Activated T-cell treated with anti-CD3 and anti-CD28 coated beads, Interleukin-2, amount 50 U/mL, for 4 hours (primary cell): ENCODE measurements at regions not wholly inside any gene's neighbourhood (a gene's known extent, or its start where the extent isn't known, plus 50 kb on each side); places are given as distances from the start of the nearest gene placed in this dataset.
"Not testable (repeated sequence)": the region's sequence is repeated elsewhere in the genome, so short reads cannot be mapped to it uniquely, and the experiment has no call there.

Experiments
- ATAC-seq, 2 donors: fragments of 200-7000 bp; cut with Tn5 transposase; one replicate each; pipeline ENCODE4 v1.10.0; 2021
- DNase-seq: peaks from one replicate; pipeline ENCODE4 v3.0.0-alpha.2; 2020
- H3K27me3 Mint-ChIP-seq: one replicate; pipeline ENCODE4 v1.8.0; 2021; ENCODE audit warnings: low read depth, mixed read lengths
- H3K36me3 Mint-ChIP-seq: one replicate; pipeline ENCODE4 v1.8.0; 2022; ENCODE audit warnings: mixed read lengths; ENCODE audit not compliant: insufficient read depth
- H3K4me1 Mint-ChIP-seq: one replicate; pipeline ENCODE4 v1.8.0; 2021; ENCODE audit warnings: low read depth, mixed read lengths
- H3K4me3 Mint-ChIP-seq: one replicate; pipeline ENCODE4 v1.8.0; 2021; ENCODE audit warnings: mild to moderate bottlenecking, moderate library complexity, mixed read lengths
- H3K9me3 Mint-ChIP-seq: one replicate; pipeline ENCODE4 v1.8.0; 2021; ENCODE audit warnings: mixed read lengths

GRCh38 chr2:215832791-215833190, 180.6 kb downstream of the MREG start:
- Mint-ChIP-seq H3K27me3 (peaks cover 9% of the 10 kb centered on the region), H3K4me1 (no peaks in the 10 kb centered on the region), H3K36me3 (no peaks in the 10 kb centered on the region), H3K4me3 (no peak overlapping the region), H3K9me3 (no peaks in the 10 kb centered on the region)
- no peak for DNase-seq
- ATAC-seq, result no peak

- ATAC-seq (no peak), DNase-seq (no peak)
- no peaks in the 10 kb centered on the region for H3K36me3 Mint-ChIP-seq
- H3K4me1 Mint-ChIP-seq, result no peaks in the 10 kb centered on the region
- peaks cover 2% of the 10 kb centered on the region for H3K27me3 Mint-ChIP-seq
- H3K9me3 Mint-ChIP-seq, result no peaks in the 10 kb centered on the region
- H3K4me3 Mint-ChIP-seq, result no peak overlapping the region
Measured at GRCh38 chr2:215831296-215831913, 181.9 kb downstream of the MREG start.

- no peak overlapping the region for H3K4me3 Mint-ChIP-seq
- DNase-seq, result no peak
- no peaks in the 10 kb centered on the region for H3K9me3 Mint-ChIP-seq
- no peak for ATAC-seq
- H3K36me3 Mint-ChIP-seq, result no peaks in the 10 kb centered on the region
- H3K27me3 Mint-ChIP-seq, result no peaks in the 10 kb centered on the region
- no peaks in the 10 kb centered on the region for H3K4me1 Mint-ChIP-seq
Measured at GRCh38 chr2:215830304-215830703, 183.0 kb downstream of the MREG start.

GRCh38 chr2:215829261-215829660, 184.1 kb downstream of the MREG start:
- Mint-ChIP-seq H3K4me1 (no peaks in the 10 kb centered on the region), H3K4me3 (no peak overlapping the region), H3K9me3 (no peaks in the 10 kb centered on the region), H3K36me3 (no peaks in the 10 kb centered on the region), H3K27me3 (no peaks in the 10 kb centered on the region)
- ATAC-seq (no peak), DNase-seq (no peak)

- Mint-ChIP-seq H3K27me3 (no peaks in the 10 kb centered on the region), H3K9me3 (no peaks in the 10 kb centered on the region), H3K4me3 (no peak overlapping the region), H3K4me1 (no peaks in the 10 kb centered on the region), H3K36me3 (no peaks in the 10 kb centered on the region)
- ATAC-seq, result no peak
- peak; percentile 5 for DNase-seq
Measured at GRCh38 chr2:215828528-215829184, 184.7 kb downstream of the MREG start.

- Mint-ChIP-seq H3K27me3 (peaks cover 2% of the 10 kb centered on the region), H3K36me3 (no peaks in the 10 kb centered on the region), H3K4me1 (no peaks in the 10 kb centered on the region), H3K4me3 (no peak overlapping the region), H3K9me3 (no peaks in the 10 kb centered on the region)
- ATAC-seq, result no peak
- no peak for DNase-seq
Measured at GRCh38 chr2:215826838-215827441, 186.4 kb downstream of the MREG start.

GRCh38 chr2:215826376-215826775, 187.0 kb downstream of the MREG start:
- Mint-ChIP-seq H3K4me1 (no peaks in the 10 kb centered on the region), H3K27me3 (peaks cover 2% of the 10 kb centered on the region), H3K36me3 (no peaks in the 10 kb centered on the region), H3K4me3 (no peak overlapping the region), H3K9me3 (no peaks in the 10 kb centered on the region)
- DNase-seq (no peak), ATAC-seq (no peak)

- Mint-ChIP-seq H3K4me3 (no peak overlapping the region), H3K9me3 (peaks cover 2% of the 10 kb centered on the region), H3K4me1 (no peaks in the 10 kb centered on the region), H3K27me3 (peaks cover 4% of the 10 kb centered on the region), H3K36me3 (no peaks in the 10 kb centered on the region)
- no peak for ATAC-seq
- DNase-seq, result no peak
Measured at GRCh38 chr2:215825707-215826106, 187.6 kb downstream of the MREG start.

GRCh38 chr2:215821298-215821697, 192.1 kb downstream of the MREG start:
- H3K4me3 Mint-ChIP-seq, DNase-seq, H3K36me3 Mint-ChIP-seq, H3K4me1 Mint-ChIP-seq, H3K9me3 Mint-ChIP-seq, ATAC-seq: not testable (repeated sequence)
- peaks cover 18% of the 10 kb centered on the region for H3K27me3 Mint-ChIP-seq

GRCh38 chr2:215819713-215820112, 193.6 kb downstream of the MREG start:
- not testable (repeated sequence) for H3K4me3 Mint-ChIP-seq, H3K36me3 Mint-ChIP-seq, DNase-seq, ATAC-seq, H3K9me3 Mint-ChIP-seq, H3K4me1 Mint-ChIP-seq
- H3K27me3 Mint-ChIP-seq, result peaks cover 18% of the 10 kb centered on the region

- no peak for DNase-seq
- H3K9me3 Mint-ChIP-seq, result peaks cover 6% of the 10 kb centered on the region
- no peak overlapping the region for H3K4me3 Mint-ChIP-seq
- peaks cover 9% of the 10 kb centered on the region for H3K4me1 Mint-ChIP-seq
- no peak for ATAC-seq
- peaks cover 16% of the 10 kb centered on the region for H3K27me3 Mint-ChIP-seq
- no peaks in the 10 kb centered on the region for H3K36me3 Mint-ChIP-seq
Measured at GRCh38 chr2:215817046-215817445, 196.3 kb downstream of the MREG start.

- no peak for ATAC-seq
- no peaks in the 10 kb centered on the region for H3K36me3 Mint-ChIP-seq
- no peak for DNase-seq
Measured at GRCh38 chr2:215816424-215816823, 196.9 kb downstream of the MREG start.

GRCh38 chr2:215815960-215816359, 197.4 kb downstream of the MREG start:
- Mint-ChIP-seq H3K27me3 (peaks cover 16% of the 10 kb centered on the region), H3K9me3 (peaks cover 6% of the 10 kb centered on the region), H3K36me3 (no peaks in the 10 kb centered on the region), H3K4me1 (peaks cover 20% of the 10 kb centered on the region), H3K4me3 (no peak overlapping the region)
- ATAC-seq (no peak), DNase-seq (no peak)

More at GRCh38 chr2:215816424-215816823, 196.9 kb downstream of the MREG start:
- H3K9me3 Mint-ChIP-seq, result peaks cover 6% of the 10 kb centered on the region
- H3K4me1 Mint-ChIP-seq, result peaks cover 15% of the 10 kb centered on the region
- H3K27me3 Mint-ChIP-seq, result peaks cover 16% of the 10 kb centered on the region
- H3K4me3 Mint-ChIP-seq, result no peak overlapping the region

GRCh38 chr2:215812966-215813365, 200.4 kb downstream of the MREG start:
- Mint-ChIP-seq H3K9me3 (no peaks in the 10 kb centered on the region), H3K4me1 (peaks cover 23% of the 10 kb centered on the region)

More at GRCh38 chr2:215812966-215813365, 200.4 kb downstream of the MREG start:
- Mint-ChIP-seq H3K27me3 (peaks cover 2% of the 10 kb centered on the region), H3K36me3 (no peaks in the 10 kb centered on the region), H3K4me3 (no peak overlapping the region)
- DNase-seq (no peak), ATAC-seq (no peak)
